Astrocyte of the spinal cord (primary cell): ENCODE measurements at regions not wholly inside any gene's neighbourhood (a gene's known extent, or its start where the extent isn't known, plus 50 kb on each side); places are given as distances from the start of the nearest gene placed in this dataset.

Source experiments
- DNase-seq: peaks from one replicate; pipeline ENCODE4 v3.0.0; 2011; ENCODE audit warnings: low read depth, low spot score
- H3K4me3 ChIP-seq: 2 replicates; pipeline ENCODE4 v1.5.1; 2011; ENCODE audit warnings: low read depth, mild to moderate bottlenecking, low read length, moderate library complexity
- in situ Hi-C: cut with HindIII; loops from 2 replicates; pipeline ENCODE4 v1.10.0; 2017; ENCODE audit warnings: low sequenced_read_pairs
- TF ChIP-seq, protein P1 (sequence below): IDR thresholded peaks from 2 replicates; pipeline ENCODE4 v1.5.1; 2012; ENCODE audit warnings: low read depth, mild to moderate bottlenecking, low read length, inconsistent platforms

DNA sequence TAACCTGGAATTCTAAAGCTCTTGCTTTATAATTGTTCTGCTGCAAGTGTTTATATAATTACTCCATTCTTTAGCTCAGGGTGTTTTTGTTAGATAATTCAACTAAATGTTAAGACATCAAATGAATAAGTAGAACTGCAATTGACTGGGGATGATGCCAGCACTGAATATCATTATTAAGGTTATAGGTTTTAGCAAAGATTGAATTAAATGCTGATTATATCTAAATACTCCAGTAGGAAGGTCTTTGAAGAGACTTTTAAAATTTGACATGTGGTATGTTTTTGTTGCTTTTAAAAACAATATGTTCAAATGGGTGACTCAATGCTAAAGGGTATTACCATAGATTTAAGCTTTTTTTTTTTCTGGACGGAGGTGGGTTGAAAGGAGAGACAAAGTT lies 170.1 kb upstream of the THUMPD2 start:
- in situ Hi-C loops = no loop called here
- DNase-seq = no peak
- TF ChIP-seq, protein P1, sequence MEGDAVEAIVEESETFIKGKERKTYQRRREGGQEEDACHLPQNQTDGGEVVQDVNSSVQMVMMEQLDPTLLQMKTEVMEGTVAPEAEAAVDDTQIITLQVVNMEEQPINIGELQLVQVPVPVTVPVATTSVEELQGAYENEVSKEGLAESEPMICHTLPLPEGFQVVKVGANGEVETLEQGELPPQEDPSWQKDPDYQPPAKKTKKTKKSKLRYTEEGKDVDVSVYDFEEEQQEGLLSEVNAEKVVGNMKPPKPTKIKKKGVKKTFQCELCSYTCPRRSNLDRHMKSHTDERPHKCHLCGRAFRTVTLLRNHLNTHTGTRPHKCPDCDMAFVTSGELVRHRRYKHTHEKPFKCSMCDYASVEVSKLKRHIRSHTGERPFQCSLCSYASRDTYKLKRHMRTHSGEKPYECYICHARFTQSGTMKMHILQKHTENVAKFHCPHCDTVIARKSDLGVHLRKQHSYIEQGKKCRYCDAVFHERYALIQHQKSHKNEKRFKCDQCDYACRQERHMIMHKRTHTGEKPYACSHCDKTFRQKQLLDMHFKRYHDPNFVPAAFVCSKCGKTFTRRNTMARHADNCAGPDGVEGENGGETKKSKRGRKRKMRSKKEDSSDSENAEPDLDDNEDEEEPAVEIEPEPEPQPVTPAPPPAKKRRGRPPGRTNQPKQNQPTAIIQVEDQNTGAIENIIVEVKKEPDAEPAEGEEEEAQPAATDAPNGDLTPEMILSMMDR = no peak
- no peak overlapping the region for H3K4me3 ChIP-seq

DNA sequence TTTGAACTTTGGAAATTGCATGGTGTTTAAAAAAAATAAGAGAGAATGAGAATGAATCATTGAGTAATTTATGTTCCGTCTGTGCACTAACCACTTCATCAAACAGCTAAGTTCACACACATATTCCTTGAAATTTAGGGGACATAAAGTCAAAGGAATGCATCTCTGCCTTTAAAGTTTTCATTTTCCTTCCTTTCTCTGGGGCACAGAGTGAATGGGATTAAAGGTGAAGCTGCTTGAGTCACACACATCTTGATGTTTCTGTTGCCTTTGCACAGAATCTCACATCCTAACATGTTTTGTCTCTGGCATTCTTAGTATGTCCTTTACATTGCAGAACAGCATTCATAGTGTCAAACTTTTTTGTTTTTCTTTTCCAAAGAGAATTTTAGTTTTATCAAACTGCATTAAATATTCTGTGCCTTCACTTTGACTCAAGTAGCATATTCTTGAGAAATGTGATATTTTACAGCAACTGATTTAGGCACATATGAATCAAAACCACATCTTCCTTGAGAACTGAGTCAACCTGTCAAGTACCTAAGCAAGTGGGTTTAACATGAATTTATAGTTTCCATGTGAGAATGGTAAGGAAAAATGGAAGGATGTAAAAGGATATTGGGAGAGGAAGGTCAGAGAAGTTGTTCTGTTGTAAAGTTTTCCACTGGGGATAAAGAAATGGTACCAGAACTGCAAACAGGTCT lies 169.1 kb upstream of the THUMPD2 start:
- H3K4me3 ChIP-seq = no peak overlapping the region
- TF ChIP-seq, protein P1 = no peak
- in situ Hi-C loops = no loop called here
- peak; percentile 53 for DNase-seq

DNA sequence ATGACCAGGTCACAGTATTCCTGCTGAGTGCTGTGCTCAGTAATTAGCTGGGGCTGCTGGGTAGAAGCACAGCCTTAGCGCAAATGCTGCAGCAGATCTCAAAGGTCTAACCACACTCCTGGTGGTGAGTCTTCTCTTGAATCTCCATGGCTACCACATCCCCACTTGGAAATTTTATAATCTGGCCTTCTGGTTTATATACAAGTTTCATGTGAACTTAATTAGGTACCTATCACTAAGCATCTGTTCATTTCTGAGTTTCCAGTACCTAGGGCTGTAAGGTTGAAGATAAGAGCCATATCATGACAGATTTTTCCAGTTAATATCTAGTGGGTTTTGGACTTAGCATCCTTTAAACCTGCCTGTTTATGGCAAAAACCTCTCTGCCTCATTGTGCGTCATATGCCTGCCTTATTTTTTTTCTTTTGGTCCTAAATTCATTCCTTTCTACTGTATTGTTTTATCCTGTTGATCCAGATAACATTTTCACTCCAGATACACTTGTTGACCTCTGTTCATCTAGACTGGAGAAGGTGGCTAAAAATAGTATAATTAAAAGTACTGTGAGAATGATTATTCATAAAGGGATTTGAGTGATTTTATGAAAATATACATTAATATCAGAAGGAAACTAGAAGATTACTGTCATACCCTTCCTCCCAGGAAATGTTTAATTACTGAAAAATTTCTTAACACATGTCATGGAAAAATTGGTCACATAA lies 168.4 kb upstream of the THUMPD2 start:
- TF ChIP-seq, protein P1 = no peak
- no peak overlapping the region for H3K4me3 ChIP-seq
- no peak for DNase-seq
- in situ Hi-C loops = no loop called here

DNA sequence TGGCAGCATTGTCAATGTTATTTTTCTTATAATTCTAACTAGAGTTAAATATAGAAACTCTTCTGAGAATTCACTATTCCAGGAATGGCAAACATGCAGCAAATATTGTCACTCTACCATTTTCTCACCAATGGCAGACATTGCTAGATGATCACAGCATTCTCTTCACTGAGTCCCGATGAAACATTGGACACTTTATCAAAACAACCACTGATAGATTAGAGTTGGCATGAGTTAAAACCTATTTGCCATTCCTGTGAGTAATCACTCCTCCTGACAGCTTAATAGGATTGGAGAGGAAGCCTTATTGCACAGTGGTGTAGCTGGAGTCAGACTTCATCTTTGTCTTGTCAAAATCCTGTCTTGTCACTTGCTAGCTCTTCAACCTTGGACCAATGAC lies 163.9 kb upstream of the THUMPD2 start:
- TF ChIP-seq, protein P1 = no peak
- no peak for DNase-seq
- in situ Hi-C loops = no loop called here
- no peak overlapping the region for H3K4me3 ChIP-seq

DNA sequence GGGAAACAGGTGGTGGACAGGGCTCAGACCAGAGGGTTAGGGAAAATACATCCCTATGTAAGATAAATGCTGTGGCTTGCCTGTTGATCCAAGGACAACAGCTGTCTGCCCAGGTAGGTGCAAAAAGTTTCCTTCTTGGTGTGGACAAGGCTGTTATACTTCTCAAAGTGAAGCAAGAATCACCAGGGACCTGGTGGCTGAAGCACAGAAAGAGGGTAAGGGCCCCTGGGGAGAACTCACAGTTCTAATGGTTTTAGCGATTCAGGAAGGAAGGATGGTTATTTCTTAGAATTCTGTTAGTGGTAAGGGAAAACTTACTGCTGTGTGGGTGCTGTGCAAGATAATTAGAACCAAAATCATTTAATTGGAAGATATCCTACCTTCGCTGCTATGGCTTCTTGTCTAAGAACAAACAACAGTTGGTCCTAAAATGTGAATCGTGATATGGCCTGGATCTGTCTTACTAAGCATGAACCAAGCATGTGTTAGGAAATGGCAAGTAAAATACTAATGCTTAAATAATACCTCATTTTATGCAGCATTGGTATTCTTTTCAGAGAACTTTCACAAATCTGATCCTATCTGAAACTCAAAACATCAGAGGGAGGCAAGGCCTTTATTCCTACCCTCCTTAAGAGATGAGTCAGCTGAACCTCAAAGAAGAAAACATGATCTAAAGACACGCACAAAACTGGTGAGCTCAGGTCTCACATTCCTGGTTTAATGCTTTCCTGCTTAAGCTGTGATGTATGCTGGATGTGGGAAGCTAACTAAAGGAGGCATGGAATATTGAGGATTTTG lies 159.2 kb upstream of the THUMPD2 start:
- peak; percentile 93 for DNase-seq
- TF ChIP-seq, protein P1 = no peak
- H3K4me3 ChIP-seq = no peak overlapping the region
- in situ Hi-C loops = no loop called here

DNA sequence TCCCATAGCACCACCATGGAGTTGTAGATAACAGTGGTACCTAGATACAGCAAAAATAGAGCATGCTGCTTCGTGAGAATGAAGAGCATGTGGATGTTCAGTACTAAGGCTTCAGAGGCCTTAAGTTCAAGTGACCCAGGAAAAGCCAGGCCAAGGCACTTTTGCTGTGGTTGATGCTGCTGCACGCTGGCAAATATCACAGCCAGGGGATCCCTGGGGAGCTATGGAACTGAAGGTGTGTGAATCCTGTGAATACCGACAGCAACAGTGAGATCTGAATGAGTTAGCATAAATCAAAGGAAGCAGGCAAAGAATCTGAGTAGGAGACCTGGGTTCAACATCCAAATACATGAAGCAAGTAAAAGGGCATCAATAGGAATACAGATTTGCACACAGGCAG lies 158.6 kb upstream of the THUMPD2 start:
- in situ Hi-C loops = no loop called here
- H3K4me3 ChIP-seq = no peak overlapping the region
- DNase-seq = no peak
- TF ChIP-seq, protein P1 = no peak
